Loucy (cell line): ENCODE measurements at regions not wholly inside any gene's neighbourhood (a gene's known extent, or its start where the extent isn't known, plus 50 kb on each side); places are given as distances from the start of the nearest gene placed in this dataset.

Source experiments
- H2AFZ ChIP-seq: fragments of 200-600 bp; sonication (generic); 2 replicates; pipeline ENCODE4 v1.6.0; 2016; ENCODE audit warnings: antibody characterized with exemption, mild to moderate bottlenecking, low read length, moderate library complexity
- H3F3A ChIP-seq: fragments of 200-600 bp; 2 replicates; pipeline ENCODE4 v1.6.0; 2016; ENCODE audit warnings: antibody characterized with exemption, low read depth, mild to moderate bottlenecking
- H3K27me3 ChIP-seq: fragments of 200-600 bp; sonication (generic); 2 replicates; pipeline ENCODE4 v1.6.1; 2014; ENCODE audit warnings: low read length, mild to moderate bottlenecking; ENCODE audit not compliant: insufficient read depth, poor library complexity, severe bottlenecking
- H3K36me3 ChIP-seq: fragments of 200-600 bp; sonication (generic); 2 replicates; pipeline ENCODE4 v1.6.1; 2016; ENCODE audit warnings: low read length; ENCODE audit not compliant: insufficient read depth
- H3K4me1 ChIP-seq: fragments of 200-600 bp; sonication (generic); 2 replicates; pipeline ENCODE4 v1.5.1; 2014; ENCODE audit warnings: low read length, mild to moderate bottlenecking; ENCODE audit not compliant: insufficient read depth, poor library complexity, severe bottlenecking
- H3K4me2 ChIP-seq: fragments of 200-600 bp; sonication (generic); 2 replicates; pipeline ENCODE4 v1.6.0; 2014; ENCODE audit warnings: antibody characterized with exemption, low read length, low read depth, mild to moderate bottlenecking; ENCODE audit not compliant: poor library complexity, severe bottlenecking
- H3K4me3 ChIP-seq: fragments of 200-600 bp; sonication (generic); 2 replicates; pipeline ENCODE4 v1.5.1; 2014; ENCODE audit warnings: low read length, mild to moderate bottlenecking, mixed read lengths; ENCODE audit not compliant: poor library complexity, severe bottlenecking
- H3K79me2 ChIP-seq: fragments of 200-600 bp; sonication (generic); 2 replicates; pipeline ENCODE4 v1.6.1; 2014; ENCODE audit warnings: low read length; ENCODE audit not compliant: insufficient read depth
- H3K9ac ChIP-seq: fragments of 200-600 bp; sonication (generic); 2 replicates; pipeline ENCODE4 v1.6.0; 2014; ENCODE audit warnings: mild to moderate bottlenecking, low read depth, low read length, moderate library complexity; ENCODE audit not compliant: poor library complexity, severe bottlenecking
- H3K9me2 ChIP-seq: fragments of 200-600 bp; sonication (generic); replicated peaks from 2 replicates; pipeline ENCODE4 v1.6.1; 2016; ENCODE audit warnings: low read depth, low read length, mixed read lengths
- H3K9me3 ChIP-seq: fragments of 200-600 bp; sonication (generic); 2 replicates; pipeline ENCODE4 v1.6.1; 2014; ENCODE audit warnings: mild to moderate bottlenecking, antibody characterized with exemption, low read length, low read depth; ENCODE audit not compliant: insufficient read depth
- H4K20me1 ChIP-seq: fragments of 200-600 bp; sonication (generic); 2 replicates; pipeline ENCODE4 v1.6.0; 2014; ENCODE audit warnings: antibody characterized with exemption, low read length, mild to moderate bottlenecking; ENCODE audit not compliant: insufficient read depth, poor library complexity, severe bottlenecking
- CTCF ChIP-seq: fragments of 200-600 bp; sonication (generic); conservative IDR thresholded peaks from 2 replicates; pipeline ENCODE4 v1.5.1; 2014; ENCODE audit warnings: mild to moderate bottlenecking, antibody characterized with exemption, low read length
- EZH2phosphoT487 ChIP-seq: fragments of 200-600 bp; IDR thresholded peaks from 2 replicates; pipeline ENCODE4 v1.6.1; 2018; ENCODE audit warnings: antibody characterized with exemption, mild to moderate bottlenecking, moderate library complexity, borderline replicate concordance

GRCh38 chr14:105943973-105944602, 417.7 kb downstream of the TMEM121 start:
- Histone ChIP-seq H3K4me3 (no peak overlapping the region), H3F3A (no peaks in the 10 kb centered on the region), H3K9ac (no peak overlapping the region), H3K9me2 (no peaks in the 10 kb centered on the region), H3K36me3 (no peaks in the 10 kb centered on the region), H3K79me2 (no peaks in the 10 kb centered on the region), H3K9me3 (no peaks in the 10 kb centered on the region), H3K4me2 (peak overlapping the region; percentile 54), H3K4me1 (no peaks in the 10 kb centered on the region), H3K27me3 (no peaks in the 10 kb centered on the region), H2AFZ (no peak overlapping the region), H4K20me1 (no peaks in the 10 kb centered on the region)
- no peak for TF ChIP-seq EZH2phosphoT487
- no peak for TF ChIP-seq CTCF

- Histone ChIP-seq H3K9ac (no peak overlapping the region), H3K9me2 (no peaks in the 10 kb centered on the region), H3K4me1 (no peaks in the 10 kb centered on the region), H3K4me3 (peak overlapping the region; percentile 35), H2AFZ (peak overlapping the region; percentile 36), H3K9me3 (no peaks in the 10 kb centered on the region), H3K27me3 (no peaks in the 10 kb centered on the region), H4K20me1 (no peaks in the 10 kb centered on the region), H3K79me2 (no peaks in the 10 kb centered on the region), H3K36me3 (no peaks in the 10 kb centered on the region), H3K4me2 (peak overlapping the region; percentile 54), H3F3A (no peaks in the 10 kb centered on the region)
- TF ChIP-seq EZH2phosphoT487 (no peak), CTCF (peak; percentile 67)
Observed at GRCh38 chr14:105944632-105945610, 418.5 kb downstream of the TMEM121 start.

- no peaks in the 10 kb centered on the region for H3K4me1 ChIP-seq
- H2AFZ ChIP-seq: no peak overlapping the region
- TF ChIP-seq EZH2phosphoT487 (no peak), CTCF (peak; percentile 41)
- no peak overlapping the region for H3K4me2 ChIP-seq
- H3K4me3 ChIP-seq: no peak overlapping the region
- no peaks in the 10 kb centered on the region for H3F3A ChIP-seq
- no peaks in the 10 kb centered on the region for H3K9me3 ChIP-seq
- no peaks in the 10 kb centered on the region for H3K9me2 ChIP-seq
- H3K27me3 ChIP-seq: no peaks in the 10 kb centered on the region
- H4K20me1 ChIP-seq: no peaks in the 10 kb centered on the region
- no peaks in the 10 kb centered on the region for H3K36me3 ChIP-seq
- H3K9ac ChIP-seq: no peak overlapping the region
- H3K79me2 ChIP-seq: no peaks in the 10 kb centered on the region
Observed at GRCh38 chr14:105945896-105946295, 419.5 kb downstream of the TMEM121 start.
